Stimulated activated CD8-positive, alpha-beta memory T cell treated with anti-CD3 and anti-CD28 coated beads, Interleukin-2, amount 100 ng/mL, for 1 hour (primary cell): ENCODE measurements at regions not wholly inside any gene's neighbourhood (a gene's known extent, or its start where the extent isn't known, plus 50 kb on each side); places are given as distances from the start of the nearest gene placed in this dataset.
"Not testable (repeated sequence)": the region's sequence is repeated elsewhere in the genome, so short reads cannot be mapped to it uniquely, and the experiment has no call there.

Experiments used
- DNase-seq, 2 donors: peaks; one replicate each; pipeline ENCODE4 v3.0.0-alpha.2; 2020; ENCODE audit warnings: low read depth in 2 of 2

- DNase-seq: no peak
These were observed 1521.3 kb upstream of the AGA start for GRCh38 chr4:178963446-178964045.

GRCh38 chr4:178966644-178967043, 1524.4 kb upstream of the AGA start:
- DNase-seq: no peak

- DNase-seq: no peak
These were observed 1528.3 kb upstream of the AGA start for GRCh38 chr4:178970433-178971140.

- no peak for DNase-seq
These were observed 1534.6 kb upstream of the AGA start for GRCh38 chr4:178976861-178977260.

- DNase-seq: no peak
These were observed 1551.1 kb upstream of the AGA start for GRCh38 chr4:178993306-178993705.

- DNase-seq: no peak
These were observed 1559.7 kb upstream of the AGA start for GRCh38 chr4:179001918-179002317.

GRCh38 chr4:179007755-179008154, 1565.5 kb upstream of the AGA start:
- DNase-seq: no peak

- no peak for DNase-seq
These were observed 1575.3 kb upstream of the AGA start for GRCh38 chr4:179017581-179017980.

- DNase-seq: no peak
These were observed 1585.3 kb upstream of the AGA start for GRCh38 chr4:179027569-179027968.

- no peak for DNase-seq
These were observed 1586.1 kb upstream of the AGA start for GRCh38 chr4:179028321-179028720.

GRCh38 chr4:179029683-179030082, 1587.4 kb upstream of the AGA start:
- DNase-seq: no peak

GRCh38 chr4:179040259-179040658, 1598.0 kb upstream of the AGA start:
- no peak for DNase-seq

- no peak for DNase-seq
These were observed 1606.7 kb upstream of the AGA start for GRCh38 chr4:179048839-179049453.

GRCh38 chr4:179051206-179051605, 1609.0 kb upstream of the AGA start:
- DNase-seq: no peak

GRCh38 chr4:179059396-179059795, 1617.2 kb upstream of the AGA start:
- DNase-seq: no peak

GRCh38 chr4:179066254-179066653, 1624.0 kb upstream of the AGA start:
- DNase-seq: not testable (repeated sequence)

GRCh38 chr4:179071131-179071530, 1628.9 kb upstream of the AGA start:
- DNase-seq: no peak

GRCh38 chr4:179076865-179077264, 1634.6 kb upstream of the AGA start:
- no peak for DNase-seq

GRCh38 chr4:179095585-179096221, 1653.5 kb upstream of the AGA start:
- no peak for DNase-seq

- no peak for DNase-seq
These were observed 1655.5 kb upstream of the AGA start for GRCh38 chr4:179097741-179098140.

GRCh38 chr4:179110356-179110755, 1668.1 kb upstream of the AGA start:
- no peak for DNase-seq

- no peak for DNase-seq
These were observed 1668.6 kb upstream of the AGA start for GRCh38 chr4:179110816-179111215.
